ENCODE measurements at regions not wholly inside any gene's neighbourhood (a gene's known extent, or its start where the extent isn't known, plus 50 kb on each side); places are given as distances from the start of the nearest gene placed in this dataset.
"Not testable (repeated sequence)": the region's sequence is repeated elsewhere in the genome, so short reads cannot be mapped to it uniquely, and the experiment has no call there.

DNA sequence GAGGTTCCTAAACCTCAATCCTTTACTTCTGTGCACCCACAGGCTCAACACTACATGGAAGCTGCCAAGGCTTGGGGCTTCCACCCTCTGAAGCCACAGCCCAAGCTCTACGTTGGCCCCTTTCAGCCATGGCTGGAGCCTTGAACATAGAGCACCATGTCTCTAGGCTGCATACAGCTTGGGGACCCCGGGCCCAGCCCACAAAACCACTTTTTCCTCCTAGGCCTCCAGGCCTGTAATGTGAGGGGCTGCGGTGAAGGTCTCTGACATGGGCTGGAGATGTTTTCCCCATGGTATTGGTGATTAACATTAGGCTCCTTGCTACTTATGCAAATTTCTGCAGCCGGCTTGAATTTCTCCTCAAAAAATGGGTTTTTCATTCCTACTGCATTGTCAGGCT, 179.4 kb upstream of the C21orf91 start:
- not testable (repeated sequence) for TF ChIP-seq CTCF (IDR thresholded peaks at IDR 0.05; ENCODE audit: low read depth, low read length); EZH2phosphoT487 (IDR thresholded peaks at IDR 0.05; ENCODE audit: low read depth)
